IMR-90 (cell line): ENCODE measurements at regions not wholly inside any gene's neighbourhood (a gene's known extent, or its start where the extent isn't known, plus 50 kb on each side); places are given as distances from the start of the nearest gene placed in this dataset.

Experiments used
- ATAC-seq: fragments of 200-7000 bp; cut with Tn5 transposase; 2 replicates; pipeline ENCODE4 v1.9.1; 2020; ENCODE audit warnings: low read depth, mild to moderate bottlenecking, moderate library complexity
- BruUV-seq: library from RNA; stranded (reverse); fragments of 400-500 nt; replicated peaks from 2 replicates; lab custom pipeline; 2021; lab: Mats Ljungman, UMichigan
- CTCF ChIA-PET: fragments of 300-600 bp; formaldehyde crosslinking; extraction: SDS; loops from one replicate; lab custom pipeline; 2021; ENCODE audit warnings: antibody characterized with exemption; lab: Yijun Ruan, JAX
- POLR2A ChIA-PET: fragments of 300-600 bp; sonication (Branson Sonifier 250); formaldehyde crosslinking; loops from one replicate; lab custom pipeline; 2022; ENCODE audit warnings: antibody characterized with exemption; ENCODE audit not compliant: unreplicated experiment; lab: Charles Lee
- DNase-seq: peaks from one replicate; pipeline ENCODE4 v3.0.0; 2013
- H2AFZ ChIP-seq: replicated peaks from 2 replicates; pipeline ENCODE3; 2013; ENCODE audit warnings: low read length, mild to moderate bottlenecking; ENCODE audit not compliant: poor library complexity
- H2AK5ac ChIP-seq: 2 replicates; pipeline ENCODE4 v1.6.1; 2013; ENCODE audit warnings: low read depth, low read length, inconsistent platforms
- H2AK9ac ChIP-seq: replicated peaks from 2 replicates; pipeline ENCODE3; 2013; ENCODE audit warnings: mild to moderate bottlenecking, low read depth, low read length, moderate library complexity; ENCODE audit not compliant: poor library complexity
- H2BK120ac ChIP-seq: 2 replicates; pipeline ENCODE4 v1.6.1; 2013; ENCODE audit warnings: low read depth, low read length, inconsistent platforms
- H2BK15ac ChIP-seq: 3 replicates; pipeline ENCODE4 v1.6.1; 2013; ENCODE audit warnings: low read depth, low read length, inconsistent platforms
- H2BK20ac ChIP-seq: 2 replicates; pipeline ENCODE4 v1.6.1; 2013; ENCODE audit warnings: low read depth, mild to moderate bottlenecking, inconsistent platforms, low read length, moderate library complexity
- H2BK5ac ChIP-seq: 2 replicates; pipeline ENCODE4 v1.6.1; 2013; ENCODE audit warnings: mild to moderate bottlenecking, low read depth, low read length, inconsistent platforms; ENCODE audit not compliant: poor library complexity, severe bottlenecking
- H3K14ac ChIP-seq: replicated peaks from 2 replicates; pipeline ENCODE4 v1.6.1; 2013; ENCODE audit warnings: low read depth, low read length, inconsistent platforms
- H3K18ac ChIP-seq: 2 replicates; pipeline ENCODE4 v1.6.1; 2013; ENCODE audit warnings: low read depth, low read length, control low read depth
- H3K23ac ChIP-seq: 2 replicates; pipeline ENCODE4 v1.6.1; 2013; ENCODE audit warnings: low read depth, low read length, inconsistent platforms
- H3K27ac ChIP-seq: 2 replicates; pipeline ENCODE4 v1.5.1; 2013; ENCODE audit warnings: mild to moderate bottlenecking, control low read depth, low read length; ENCODE audit not compliant: insufficient read depth
- H3K27me3 ChIP-seq: 2 replicates; pipeline ENCODE4 v1.6.1; 2013; ENCODE audit warnings: low read length; ENCODE audit not compliant: control insufficient read depth, insufficient read depth
- H3K36me3 ChIP-seq: 2 replicates; pipeline ENCODE4 v1.6.1; 2013; ENCODE audit warnings: low read length, mixed read lengths; ENCODE audit not compliant: control insufficient read depth, insufficient read depth
- H3K4ac ChIP-seq: 2 replicates; pipeline ENCODE4 v1.6.1; 2013; ENCODE audit warnings: low read depth, low read length, inconsistent platforms
- H3K4me1 ChIP-seq: 2 replicates; pipeline ENCODE4 v1.6.1; 2013; ENCODE audit warnings: low read length, mixed read lengths; ENCODE audit not compliant: control insufficient read depth, insufficient read depth
- H3K4me2 ChIP-seq: 2 replicates; pipeline ENCODE4 v1.6.1; 2013; ENCODE audit warnings: low read depth, mild to moderate bottlenecking, control low read depth, low read length, moderate library complexity
- H3K4me3 ChIP-seq: 2 replicates; pipeline ENCODE4 v1.5.1; 2013; ENCODE audit warnings: low read depth, mild to moderate bottlenecking, control low read depth, low read length, moderate library complexity; ENCODE audit not compliant: insufficient read depth
- H3K56ac ChIP-seq: 2 replicates; pipeline ENCODE4 v1.6.1; 2013; ENCODE audit warnings: low read length, inconsistent platforms; ENCODE audit not compliant: insufficient read depth; ENCODE audit errors: extremely low read depth
- H3K79me1 ChIP-seq, 2 experiments: 2 replicates each; pipeline ENCODE4 v1.6.1; 2013; ENCODE audit warnings: low read length in 2 of 2, inconsistent platforms in 1 of 2, low read depth in 1 of 2
- H3K9ac ChIP-seq: 2 replicates; pipeline ENCODE4 v1.6.1; 2013; ENCODE audit warnings: low read depth, low read length, control low read depth
- H3K9me1 ChIP-seq: 2 replicates; pipeline ENCODE4 v1.6.1; 2013; ENCODE audit warnings: low read length, inconsistent platforms; ENCODE audit not compliant: insufficient read depth
- H3K9me3 ChIP-seq: 2 replicates; pipeline ENCODE4 v1.6.1; 2013; ENCODE audit warnings: low read length; ENCODE audit not compliant: control insufficient read depth, insufficient read depth
- H4K20me1 ChIP-seq: 2 replicates; pipeline ENCODE4 v1.6.1; 2013; ENCODE audit warnings: low read length, inconsistent platforms; ENCODE audit not compliant: insufficient read depth
- H4K5ac ChIP-seq: 2 replicates; pipeline ENCODE4 v1.6.1; 2013; ENCODE audit warnings: mild to moderate bottlenecking, low read depth, low read length, control low read depth
- H4K8ac ChIP-seq, 2 experiments: 2 replicates each; pipeline ENCODE4 v1.6.1; 2013; ENCODE audit warnings: low read depth in 2 of 2, low read length in 2 of 2, control low read depth in 1 of 2, inconsistent platforms in 1 of 2
- H4K91ac ChIP-seq: 2 replicates; pipeline ENCODE4 v1.6.1; 2013; ENCODE audit warnings: low read depth, low read length, inconsistent platforms; ENCODE audit not compliant: insufficient read depth
- FOS ChIP-seq: fragments of 150-350 bp; IDR thresholded peaks from 2 replicates; pipeline ENCODE4 v1.6.1; 2016; ENCODE audit warnings: low read depth, low read length
- MAFK ChIP-seq: IDR thresholded peaks from 2 replicates; pipeline ENCODE4 v1.6.1; 2012; ENCODE audit warnings: low read depth, low read length, improper control_type of control experiment
- MAZ ChIP-seq: IDR thresholded peaks from 2 replicates; pipeline ENCODE4 v1.6.1; 2012; ENCODE audit warnings: low read depth, mild to moderate bottlenecking, low read length, improper control_type of control experiment, moderate library complexity, borderline replicate concordance
- RFX5 ChIP-seq: IDR thresholded peaks from 2 replicates; pipeline ENCODE4 v1.8.0; 2012; ENCODE audit warnings: low read depth, mild to moderate bottlenecking, low read length, moderate library complexity
- WGBS, 2 experiments: methylation state at CpG; one replicate each; pipeline versions ENCODE4 v1.1.5 to v1.1.7; 2013; ENCODE audit warnings: missing lambda C conversion rate in 2 of 2; ENCODE audit not compliant: insufficient read length in 1 of 2; ENCODE audit errors: extremely low coverage in 2 of 2; 5-methylcytosine and 5-hydroxymethylcytosine counted together
- dilution Hi-C: fragments of 300-500 bp; cut with HindIII; formaldehyde crosslinking; loops from one replicate; pipeline ENCODE4 v1.14.3; 2018; ENCODE audit warnings: low sequenced_read_pairs; ENCODE audit not compliant: unreplicated experiment
- in situ Hi-C: fragments of 300-500 bp; cut with MboI; formaldehyde crosslinking; loops from 3 replicates; pipeline ENCODE4 v1.14.3; 2019; ENCODE audit warnings: low sequenced_read_pairs, inconsistent platforms, mixed read lengths
- intact Hi-C: fragments of 100-400 bp; cut with micrococcal nuclease; formaldehyde crosslinking; loops from 2 replicates; pipeline ENCODE4 v1.10.0; 2022
- TF ChIP-seq, protein P1 (sequence below): conservative IDR thresholded peaks from 2 replicates; pipeline ENCODE4 v1.5.1; 2012; ENCODE audit warnings: mild to moderate bottlenecking, low read depth, low read length, improper control_type of control experiment
- TF ChIP-seq, protein P2 (sequence below): fragments of 150-350 bp; IDR thresholded peaks from 2 replicates; pipeline ENCODE4 v1.6.1; 2017; ENCODE audit warnings: mild to moderate bottlenecking, antibody characterized with exemption, low read length, low read depth
- TF ChIP-seq, protein P3 (sequence below): fragments of 150-350 bp; IDR thresholded peaks from 2 replicates; pipeline ENCODE4 v1.6.1; 2016; ENCODE audit warnings: low read depth, mild to moderate bottlenecking, low read length, moderate library complexity, borderline replicate concordance

GRCh38 chr4:30882995-30883675 is 163.0 kb downstream of the PCDH7 start:
- Histone ChIP-seq H4K8ac (no peak overlapping the region), H4K20me1 (no peaks in the 10 kb centered on the region), H2AK9ac (no peak overlapping the region), H4K91ac (no peak overlapping the region), H2BK20ac (no peak overlapping the region), H3K14ac (no peak overlapping the region), H3K27me3 (no peaks in the 10 kb centered on the region), H3K4me2 (no peak overlapping the region), H3K9me1 (no peaks in the 10 kb centered on the region), H2AK5ac (no peak overlapping the region), H3K9ac (no peak overlapping the region), H3K56ac (no peak overlapping the region), H3K4ac (no peak overlapping the region), H3K18ac (no peak overlapping the region), H3K4me1 (no peaks in the 10 kb centered on the region), H2BK120ac (no peak overlapping the region), H3K79me1 (no peaks in the 10 kb centered on the region; a peak in 1 of 4 replicates), H2BK15ac (no peak overlapping the region), H3K27ac (no peak overlapping the region), H3K36me3 (no peaks in the 10 kb centered on the region), H3K4me3 (no peak overlapping the region), H2BK5ac (no peak overlapping the region), H3K9me3 (no peaks in the 10 kb centered on the region), H4K5ac (no peak overlapping the region), H3K23ac (no peak overlapping the region), H2AFZ (no peak overlapping the region)
- intact Hi-C loops, result no loop called here
- dilution Hi-C loops, result no loop called here
- TF ChIP-seq MAFK (no peak), RFX5 (no peak), FOS (no peak), MAZ (no peak)
- TF ChIP-seq, protein P1, sequence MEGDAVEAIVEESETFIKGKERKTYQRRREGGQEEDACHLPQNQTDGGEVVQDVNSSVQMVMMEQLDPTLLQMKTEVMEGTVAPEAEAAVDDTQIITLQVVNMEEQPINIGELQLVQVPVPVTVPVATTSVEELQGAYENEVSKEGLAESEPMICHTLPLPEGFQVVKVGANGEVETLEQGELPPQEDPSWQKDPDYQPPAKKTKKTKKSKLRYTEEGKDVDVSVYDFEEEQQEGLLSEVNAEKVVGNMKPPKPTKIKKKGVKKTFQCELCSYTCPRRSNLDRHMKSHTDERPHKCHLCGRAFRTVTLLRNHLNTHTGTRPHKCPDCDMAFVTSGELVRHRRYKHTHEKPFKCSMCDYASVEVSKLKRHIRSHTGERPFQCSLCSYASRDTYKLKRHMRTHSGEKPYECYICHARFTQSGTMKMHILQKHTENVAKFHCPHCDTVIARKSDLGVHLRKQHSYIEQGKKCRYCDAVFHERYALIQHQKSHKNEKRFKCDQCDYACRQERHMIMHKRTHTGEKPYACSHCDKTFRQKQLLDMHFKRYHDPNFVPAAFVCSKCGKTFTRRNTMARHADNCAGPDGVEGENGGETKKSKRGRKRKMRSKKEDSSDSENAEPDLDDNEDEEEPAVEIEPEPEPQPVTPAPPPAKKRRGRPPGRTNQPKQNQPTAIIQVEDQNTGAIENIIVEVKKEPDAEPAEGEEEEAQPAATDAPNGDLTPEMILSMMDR, result no peak
- TF ChIP-seq, protein P2, sequence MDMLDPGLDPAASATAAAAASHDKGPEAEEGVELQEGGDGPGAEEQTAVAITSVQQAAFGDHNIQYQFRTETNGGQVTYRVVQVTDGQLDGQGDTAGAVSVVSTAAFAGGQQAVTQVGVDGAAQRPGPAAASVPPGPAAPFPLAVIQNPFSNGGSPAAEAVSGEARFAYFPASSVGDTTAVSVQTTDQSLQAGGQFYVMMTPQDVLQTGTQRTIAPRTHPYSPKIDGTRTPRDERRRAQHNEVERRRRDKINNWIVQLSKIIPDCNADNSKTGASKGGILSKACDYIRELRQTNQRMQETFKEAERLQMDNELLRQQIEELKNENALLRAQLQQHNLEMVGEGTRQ, result no peak
- TF ChIP-seq, protein P3, sequence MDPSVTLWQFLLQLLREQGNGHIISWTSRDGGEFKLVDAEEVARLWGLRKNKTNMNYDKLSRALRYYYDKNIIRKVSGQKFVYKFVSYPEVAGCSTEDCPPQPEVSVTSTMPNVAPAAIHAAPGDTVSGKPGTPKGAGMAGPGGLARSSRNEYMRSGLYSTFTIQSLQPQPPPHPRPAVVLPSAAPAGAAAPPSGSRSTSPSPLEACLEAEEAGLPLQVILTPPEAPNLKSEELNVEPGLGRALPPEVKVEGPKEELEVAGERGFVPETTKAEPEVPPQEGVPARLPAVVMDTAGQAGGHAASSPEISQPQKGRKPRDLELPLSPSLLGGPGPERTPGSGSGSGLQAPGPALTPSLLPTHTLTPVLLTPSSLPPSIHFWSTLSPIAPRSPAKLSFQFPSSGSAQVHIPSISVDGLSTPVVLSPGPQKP, result no peak
- ChIA-PET CTCF (no interaction called here), POLR2A (no interaction called here)
- in situ Hi-C loops, result no loop called here
- no CpG with 5 or more reads among the region's 7 CpGs for WGBS, 2 experiments
- DNase-seq (peak; percentile 62), ATAC-seq (no peak)
- BruUV-seq, result no TSS peak
